A673 (cell line): ENCODE measurements at regions not wholly inside any gene's neighbourhood (a gene's known extent, or its start where the extent isn't known, plus 50 kb on each side); places are given as distances from the start of the nearest gene placed in this dataset.

Source experiments
- BruUV-seq: library from RNA; stranded (reverse); fragments of 400-500 nt; replicated peaks from 2 replicates; lab custom pipeline; 2021; lab: Mats Ljungman, UMichigan
- CTCF ChIA-PET: fragments of 300-600 bp; sonication (Branson Sonifier 250); formaldehyde crosslinking; loops from one replicate; lab custom pipeline; 2022; ENCODE audit warnings: antibody characterized with exemption; lab: Charles Lee
- POLR2A ChIA-PET: fragments of 300-600 bp; sonication (Branson Sonifier 250); formaldehyde crosslinking; loops from one replicate; lab custom pipeline; 2022; ENCODE audit warnings: antibody characterized with exemption; ENCODE audit not compliant: low non-redundant PET; lab: Charles Lee
- DNase-seq: peaks from one replicate; pipeline ENCODE4 v3.0.0-alpha.2; 2015; ENCODE audit warnings: low spot score
- H3K27ac ChIP-seq: fragments of 200-600 bp; sonication (generic); 2 replicates; pipeline ENCODE4 v1.5.1; 2016; ENCODE audit warnings: mixed run types, low read depth, mild to moderate bottlenecking, mixed read lengths, antibody characterized with exemption, low read length; ENCODE audit not compliant: poor library complexity, severe bottlenecking
- H3K27me3 ChIP-seq: fragments of 200-600 bp; sonication (generic); replicated peaks from 2 replicates; pipeline ENCODE4 v1.6.1; 2017; ENCODE audit warnings: mixed run types, low read depth, mild to moderate bottlenecking, mixed read lengths, antibody characterized with exemption, low read length; ENCODE audit not compliant: insufficient read depth, poor library complexity
- H3K36me3 ChIP-seq: fragments of 200-600 bp; sonication (generic); 2 replicates; pipeline ENCODE4 v1.6.1; 2016; ENCODE audit warnings: mixed run types, mild to moderate bottlenecking, mixed read lengths, antibody characterized with exemption, low read length; ENCODE audit not compliant: insufficient read depth, poor library complexity, severe bottlenecking
- H3K4me1 ChIP-seq: fragments of 200-600 bp; sonication (generic); 2 replicates; pipeline ENCODE4 v1.6.1; 2017; ENCODE audit warnings: mixed run types, mild to moderate bottlenecking, mixed read lengths, antibody characterized with exemption, low read length; ENCODE audit not compliant: insufficient read depth, poor library complexity, severe bottlenecking
- H3K4me3 ChIP-seq: fragments of 200-600 bp; sonication (generic); 2 replicates; pipeline ENCODE4 v1.5.1; 2016; ENCODE audit warnings: low read depth, mixed run types, mild to moderate bottlenecking, mixed read lengths, low read length; ENCODE audit not compliant: poor library complexity, severe bottlenecking
- H3K9me3 ChIP-seq: fragments of 200-600 bp; sonication (generic); 2 replicates; pipeline ENCODE4 v1.6.1; 2016; ENCODE audit warnings: mixed run types, low read depth, mild to moderate bottlenecking, mixed read lengths, antibody characterized with exemption, low read length; ENCODE audit not compliant: poor library complexity, severe bottlenecking
- EZH2 ChIP-seq: fragments of 200-600 bp; sonication (generic); IDR thresholded peaks from 2 replicates; pipeline ENCODE4 v1.6.1; 2017; ENCODE audit warnings: borderline replicate concordance, low read depth, mild to moderate bottlenecking, mixed read lengths, antibody characterized with exemption, low read length; ENCODE audit not compliant: poor library complexity, severe bottlenecking
- intact Hi-C: fragments of 100-400 bp; cut with micrococcal nuclease; formaldehyde crosslinking; loops from one replicate; pipeline ENCODE4 v1.10.0; 2022; ENCODE audit not compliant: unreplicated experiment
- TF ChIP-seq, protein P1 (sequence below): fragments of 300-800, 200-600 bp; sonication (generic); conservative IDR thresholded peaks from 2 replicates; pipeline ENCODE4 v1.5.1; 2017; ENCODE audit warnings: low read depth, mild to moderate bottlenecking, antibody characterized with exemption, low read length, moderate library complexity, mixed read lengths

GRCh38 chr3:117408811-117409210 lies 699.2 kb downstream of the TUSC7 start:
- H3K4me1 ChIP-seq: peaks cover 3% of the 10 kb centered on the region
- intact Hi-C loops: no loop called here
- no peaks in the 10 kb centered on the region for H3K36me3 ChIP-seq
- no peaks in the 10 kb centered on the region for H3K27me3 ChIP-seq
- no peak overlapping the region for H3K4me3 ChIP-seq
- no peak for TF ChIP-seq EZH2
- TF ChIP-seq, protein P1, sequence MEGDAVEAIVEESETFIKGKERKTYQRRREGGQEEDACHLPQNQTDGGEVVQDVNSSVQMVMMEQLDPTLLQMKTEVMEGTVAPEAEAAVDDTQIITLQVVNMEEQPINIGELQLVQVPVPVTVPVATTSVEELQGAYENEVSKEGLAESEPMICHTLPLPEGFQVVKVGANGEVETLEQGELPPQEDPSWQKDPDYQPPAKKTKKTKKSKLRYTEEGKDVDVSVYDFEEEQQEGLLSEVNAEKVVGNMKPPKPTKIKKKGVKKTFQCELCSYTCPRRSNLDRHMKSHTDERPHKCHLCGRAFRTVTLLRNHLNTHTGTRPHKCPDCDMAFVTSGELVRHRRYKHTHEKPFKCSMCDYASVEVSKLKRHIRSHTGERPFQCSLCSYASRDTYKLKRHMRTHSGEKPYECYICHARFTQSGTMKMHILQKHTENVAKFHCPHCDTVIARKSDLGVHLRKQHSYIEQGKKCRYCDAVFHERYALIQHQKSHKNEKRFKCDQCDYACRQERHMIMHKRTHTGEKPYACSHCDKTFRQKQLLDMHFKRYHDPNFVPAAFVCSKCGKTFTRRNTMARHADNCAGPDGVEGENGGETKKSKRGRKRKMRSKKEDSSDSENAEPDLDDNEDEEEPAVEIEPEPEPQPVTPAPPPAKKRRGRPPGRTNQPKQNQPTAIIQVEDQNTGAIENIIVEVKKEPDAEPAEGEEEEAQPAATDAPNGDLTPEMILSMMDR: no peak
- no peak overlapping the region for H3K27ac ChIP-seq
- BruUV-seq: no TSS peak
- no peak for DNase-seq
- ChIA-PET POLR2A (no interaction called here), CTCF (no interaction called here)
- H3K9me3 ChIP-seq: no peaks in the 10 kb centered on the region

- intact Hi-C loops: no loop called here
- no peaks in the 10 kb centered on the region for H3K9me3 ChIP-seq
- POLR2A ChIA-PET: no interaction called here
Measured at GRCh38 chr3:117409256-117409655, 699.7 kb downstream of the TUSC7 start.

GRCh38 chr3:117409701-117410459 lies 700.3 kb downstream of the TUSC7 start:
- CTCF ChIA-PET: no interaction called here
- no TSS peak for BruUV-seq

More at GRCh38 chr3:117409256-117409655, 699.7 kb downstream of the TUSC7 start:
- CTCF ChIA-PET: no interaction called here
- Histone ChIP-seq H3K27ac (no peak overlapping the region), H3K36me3 (no peaks in the 10 kb centered on the region), H3K4me1 (peaks cover 3% of the 10 kb centered on the region), H3K4me3 (no peak overlapping the region), H3K27me3 (no peaks in the 10 kb centered on the region)
- no TSS peak for BruUV-seq
- no peak for TF ChIP-seq EZH2
- TF ChIP-seq, protein P1: no peak
- DNase-seq: no peak

More at GRCh38 chr3:117409701-117410459, 700.3 kb downstream of the TUSC7 start:
- Histone ChIP-seq H3K27ac (no peak overlapping the region), H3K9me3 (no peaks in the 10 kb centered on the region), H3K4me1 (peaks cover 3% of the 10 kb centered on the region), H3K4me3 (no peak overlapping the region), H3K27me3 (no peaks in the 10 kb centered on the region), H3K36me3 (no peaks in the 10 kb centered on the region)
- TF ChIP-seq, protein P1: no peak
- no peak for TF ChIP-seq EZH2
- DNase-seq: no peak
- intact Hi-C loops: no loop called here
- POLR2A ChIA-PET: no interaction called here
